Keratinocyte (primary cell): ENCODE measurements at regions not wholly inside any gene's neighbourhood (a gene's known extent, or its start where the extent isn't known, plus 50 kb on each side); places are given as distances from the start of the nearest gene placed in this dataset.

Experiments
- EZH2 ChIP-seq: IDR thresholded peaks from one replicate; pipeline ENCODE4 v1.6.1; 2012; ENCODE audit warnings: inconsistent platforms, mild to moderate bottlenecking, low read length, moderate library complexity
- TF ChIP-seq, protein P1 (sequence below), 3 experiments: IDR thresholded peaks in 1 of 3; conservative IDR thresholded peaks in 1 of 3; optimal IDR thresholded peaks in 1 of 3; 2 replicates in 2 of 3; 3 replicates in 1 of 3; pipeline versions ENCODE3 to v1.5.1; 2011; ENCODE audit warnings: low read length in 3 of 3, mild to moderate bottlenecking in 3 of 3, moderate library complexity in 2 of 3, control low read depth in 1 of 3, inconsistent platforms in 1 of 3; ENCODE audit not compliant: insufficient read depth in 2 of 3; ENCODE audit errors: extremely low read depth in 1 of 3

DNA sequence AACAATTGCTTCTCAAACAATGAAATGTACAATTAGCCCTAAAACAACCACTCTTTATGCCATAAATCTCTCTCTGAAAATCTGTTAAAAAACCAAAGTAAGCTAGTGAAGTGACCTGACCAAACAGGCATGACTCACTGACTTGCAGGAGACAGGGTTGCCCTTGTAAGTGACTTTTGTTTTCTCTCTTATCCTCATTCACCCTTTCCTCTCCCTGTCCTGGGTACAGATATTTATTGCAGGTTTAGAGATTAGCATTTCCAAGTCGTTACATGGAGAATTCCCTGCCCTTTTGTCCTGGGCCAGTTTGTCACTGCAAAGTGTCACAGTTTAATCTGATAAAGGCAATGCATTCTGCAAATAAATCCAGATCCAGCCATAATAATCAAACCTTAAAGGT is 484.2 kb downstream of the IRX1 start:
- TF ChIP-seq, protein P1, sequence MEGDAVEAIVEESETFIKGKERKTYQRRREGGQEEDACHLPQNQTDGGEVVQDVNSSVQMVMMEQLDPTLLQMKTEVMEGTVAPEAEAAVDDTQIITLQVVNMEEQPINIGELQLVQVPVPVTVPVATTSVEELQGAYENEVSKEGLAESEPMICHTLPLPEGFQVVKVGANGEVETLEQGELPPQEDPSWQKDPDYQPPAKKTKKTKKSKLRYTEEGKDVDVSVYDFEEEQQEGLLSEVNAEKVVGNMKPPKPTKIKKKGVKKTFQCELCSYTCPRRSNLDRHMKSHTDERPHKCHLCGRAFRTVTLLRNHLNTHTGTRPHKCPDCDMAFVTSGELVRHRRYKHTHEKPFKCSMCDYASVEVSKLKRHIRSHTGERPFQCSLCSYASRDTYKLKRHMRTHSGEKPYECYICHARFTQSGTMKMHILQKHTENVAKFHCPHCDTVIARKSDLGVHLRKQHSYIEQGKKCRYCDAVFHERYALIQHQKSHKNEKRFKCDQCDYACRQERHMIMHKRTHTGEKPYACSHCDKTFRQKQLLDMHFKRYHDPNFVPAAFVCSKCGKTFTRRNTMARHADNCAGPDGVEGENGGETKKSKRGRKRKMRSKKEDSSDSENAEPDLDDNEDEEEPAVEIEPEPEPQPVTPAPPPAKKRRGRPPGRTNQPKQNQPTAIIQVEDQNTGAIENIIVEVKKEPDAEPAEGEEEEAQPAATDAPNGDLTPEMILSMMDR (optimal IDR thresholded peaks at IDR 0.05 in 1 of 3, IDR thresholded peaks at IDR 0.05 in 1 of 3, conservative IDR thresholded peaks at IDR 0.05 in 1 of 3; ENCODE audit: extremely low read depth in 1 of 3, insufficient read depth in 2 of 3, low read length in 3 of 3): no peak
- no peak for TF ChIP-seq EZH2
